Astrocyte of the cerebellum (primary cell): ENCODE measurements at regions not wholly inside any gene's neighbourhood (a gene's known extent, or its start where the extent isn't known, plus 50 kb on each side); places are given as distances from the start of the nearest gene placed in this dataset.
"Not testable (repeated sequence)": the region's sequence is repeated elsewhere in the genome, so short reads cannot be mapped to it uniquely, and the experiment has no call there.

Source experiments
- DNase-seq: peaks from one replicate; pipeline ENCODE4 v3.0.0-alpha.2; 2011; ENCODE audit warnings: low read depth
- H3K4me3 ChIP-seq: 2 replicates; pipeline ENCODE4 v1.5.1; 2011; ENCODE audit warnings: mild to moderate bottlenecking, low read depth, low read length, moderate library complexity
- in situ Hi-C: cut with HindIII; loops from 2 replicates; pipeline ENCODE4 v1.10.0; 2017; ENCODE audit warnings: low sequenced_read_pairs
- TF ChIP-seq, protein P1 (sequence below): IDR thresholded peaks from 2 replicates; pipeline ENCODE4 v1.5.1; 2012; ENCODE audit warnings: low read length, low read depth, moderate library complexity, mild to moderate bottlenecking; ENCODE audit errors: missing control alignments

DNA sequence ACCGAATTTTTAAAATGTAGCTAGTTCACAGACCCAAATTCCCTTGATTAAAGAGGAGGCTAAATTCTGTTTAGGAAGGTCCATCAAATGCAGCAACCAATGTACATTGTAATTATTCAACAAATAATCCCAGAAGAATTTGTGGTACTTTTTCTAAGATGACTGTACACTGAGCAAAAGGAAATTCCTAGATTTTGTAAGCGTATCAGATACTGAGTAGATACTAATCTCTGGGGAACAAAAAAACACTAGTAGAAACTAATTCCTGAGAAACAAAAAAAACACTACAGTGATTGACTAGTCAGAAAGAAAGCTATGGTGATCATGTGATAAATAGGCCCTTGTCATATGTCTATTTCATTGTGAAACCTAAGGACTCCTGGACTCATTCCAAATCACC is 246.1 kb downstream of the PCDH17 start:
- H3K4me3 ChIP-seq = no peak overlapping the region
- DNase-seq = no peak
- in situ Hi-C loops = no loop called here
- TF ChIP-seq, protein P1, sequence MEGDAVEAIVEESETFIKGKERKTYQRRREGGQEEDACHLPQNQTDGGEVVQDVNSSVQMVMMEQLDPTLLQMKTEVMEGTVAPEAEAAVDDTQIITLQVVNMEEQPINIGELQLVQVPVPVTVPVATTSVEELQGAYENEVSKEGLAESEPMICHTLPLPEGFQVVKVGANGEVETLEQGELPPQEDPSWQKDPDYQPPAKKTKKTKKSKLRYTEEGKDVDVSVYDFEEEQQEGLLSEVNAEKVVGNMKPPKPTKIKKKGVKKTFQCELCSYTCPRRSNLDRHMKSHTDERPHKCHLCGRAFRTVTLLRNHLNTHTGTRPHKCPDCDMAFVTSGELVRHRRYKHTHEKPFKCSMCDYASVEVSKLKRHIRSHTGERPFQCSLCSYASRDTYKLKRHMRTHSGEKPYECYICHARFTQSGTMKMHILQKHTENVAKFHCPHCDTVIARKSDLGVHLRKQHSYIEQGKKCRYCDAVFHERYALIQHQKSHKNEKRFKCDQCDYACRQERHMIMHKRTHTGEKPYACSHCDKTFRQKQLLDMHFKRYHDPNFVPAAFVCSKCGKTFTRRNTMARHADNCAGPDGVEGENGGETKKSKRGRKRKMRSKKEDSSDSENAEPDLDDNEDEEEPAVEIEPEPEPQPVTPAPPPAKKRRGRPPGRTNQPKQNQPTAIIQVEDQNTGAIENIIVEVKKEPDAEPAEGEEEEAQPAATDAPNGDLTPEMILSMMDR = no peak

DNA sequence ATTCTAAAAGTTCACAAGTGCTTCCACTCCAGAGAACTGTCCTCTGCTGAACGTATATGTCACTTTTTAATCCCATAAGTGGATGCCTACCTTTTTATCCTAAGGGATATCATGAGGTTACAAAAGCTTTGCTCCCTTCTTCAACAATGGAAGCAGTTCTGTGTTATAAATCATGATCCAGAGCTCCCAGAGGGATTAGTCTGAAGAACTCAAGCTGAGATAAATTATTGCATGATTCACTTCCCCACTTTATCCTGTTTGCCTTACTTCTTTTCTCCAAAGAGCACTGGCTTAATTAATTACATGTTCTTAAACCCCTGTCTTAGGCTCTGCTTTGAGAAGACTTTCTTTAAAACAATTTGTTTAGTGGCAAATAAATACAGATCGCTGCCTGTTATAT is 246.7 kb downstream of the PCDH17 start:
- H3K4me3 ChIP-seq = no peak overlapping the region
- no peak for DNase-seq
- in situ Hi-C loops = no loop called here
- TF ChIP-seq, protein P1 = no peak

DNA sequence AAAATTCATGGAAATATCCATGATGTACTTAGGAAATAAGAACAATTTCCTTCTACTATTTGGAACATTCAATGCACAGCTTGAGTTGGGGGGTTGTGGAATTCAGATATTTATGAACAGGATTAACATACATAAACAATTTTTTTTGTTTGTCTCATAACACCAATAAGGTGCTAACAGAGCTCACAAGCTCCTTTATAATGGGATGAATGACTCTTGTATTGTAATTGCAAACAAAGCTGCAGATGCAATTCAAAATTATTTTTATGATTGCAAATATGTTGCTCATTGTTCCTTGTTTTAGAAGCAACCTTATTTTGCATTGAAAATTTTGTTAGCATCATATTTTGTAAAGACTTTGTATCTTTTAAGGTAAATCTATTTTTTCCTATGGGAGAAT is 265.7 kb downstream of the PCDH17 start:
- TF ChIP-seq, protein P1 = no peak
- H3K4me3 ChIP-seq = no peak overlapping the region
- DNase-seq = no peak
- in situ Hi-C loops = no loop called here

DNA sequence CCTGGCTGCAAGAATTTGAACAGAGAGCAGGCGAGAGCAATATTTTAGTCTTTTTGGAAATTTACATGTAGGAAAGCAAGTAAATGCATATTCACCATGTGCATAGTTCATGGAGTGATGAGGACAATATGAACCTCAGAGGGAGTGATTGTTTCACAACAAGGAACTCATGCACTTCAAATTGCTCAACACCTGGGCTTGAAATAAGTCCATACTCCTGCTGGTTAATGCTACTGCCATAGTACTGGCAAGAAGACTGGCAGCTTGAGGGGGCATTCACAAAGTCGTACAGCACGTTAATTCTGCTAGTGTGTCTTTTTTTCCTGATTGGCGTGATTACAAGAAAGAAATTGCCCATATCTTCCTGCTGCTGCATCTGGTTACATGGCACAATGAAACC is 267.6 kb downstream of the PCDH17 start:
- in situ Hi-C loops = no loop called here
- no peak for DNase-seq
- no peak overlapping the region for H3K4me3 ChIP-seq
- TF ChIP-seq, protein P1 = no peak

DNA sequence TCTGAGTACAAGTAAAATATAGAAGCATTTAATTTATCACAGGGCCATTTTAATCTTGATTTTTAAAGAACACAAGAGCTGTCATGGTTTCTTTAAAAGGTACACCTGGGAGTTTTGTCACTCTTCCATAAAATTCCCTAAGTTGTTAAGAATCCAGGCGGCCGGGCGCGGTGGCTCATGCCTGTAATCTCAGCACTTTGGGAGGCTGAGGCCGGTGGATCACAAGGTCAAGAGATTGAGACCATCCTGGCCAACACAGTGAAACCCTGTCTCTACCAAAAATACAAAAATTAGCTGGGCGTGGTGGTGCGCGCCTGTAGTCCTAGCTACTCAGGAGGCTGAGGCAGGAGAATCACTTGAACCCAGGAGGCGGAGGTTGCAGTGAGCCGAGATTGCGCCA is 278.3 kb downstream of the PCDH17 start:
- DNase-seq, in situ Hi-C loops, H3K4me3 ChIP-seq: not testable (repeated sequence)

DNA sequence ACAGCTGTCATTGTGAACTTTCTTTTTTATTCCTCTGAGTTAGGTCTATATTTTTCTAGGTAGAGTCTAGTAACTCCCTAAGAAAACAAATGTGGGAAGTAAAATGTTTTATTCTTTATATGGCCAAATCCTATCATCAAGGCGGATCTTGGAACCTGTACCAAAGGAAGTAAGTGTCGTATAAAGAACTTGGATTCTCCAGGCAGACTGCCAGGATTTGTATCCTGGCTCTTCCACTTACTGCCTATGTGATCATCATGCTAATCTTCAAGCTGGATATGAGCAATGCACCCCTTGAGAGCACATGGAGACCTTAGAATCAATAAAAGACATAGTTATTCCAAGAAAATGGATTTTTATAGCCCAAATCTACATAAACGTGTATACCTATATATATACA is 286.5 kb downstream of the PCDH17 start:
- no peak for DNase-seq
- no peak overlapping the region for H3K4me3 ChIP-seq
- TF ChIP-seq, protein P1 = no peak
- in situ Hi-C loops = no loop called here

DNA sequence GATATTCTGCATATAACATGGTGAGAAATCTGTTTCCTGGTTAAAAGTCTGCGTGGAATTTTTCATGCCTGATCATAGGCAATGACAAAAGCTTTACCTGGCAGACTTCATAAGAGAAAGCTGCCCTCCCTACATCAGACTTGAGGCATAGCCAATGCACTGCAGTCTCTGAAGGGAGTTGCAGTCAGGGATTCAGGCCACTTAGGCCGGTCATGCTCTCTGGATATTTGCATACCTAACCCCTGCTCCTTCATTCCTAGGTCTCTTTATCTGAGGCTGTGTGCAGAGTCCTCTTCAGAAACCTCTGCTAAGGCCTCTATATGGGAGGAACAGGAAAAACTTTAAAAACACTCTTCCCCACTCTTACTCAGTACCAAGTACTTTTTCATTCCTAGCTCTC is 287.4 kb downstream of the PCDH17 start:
- in situ Hi-C loops = no loop called here
- no peak overlapping the region for H3K4me3 ChIP-seq
- TF ChIP-seq, protein P1 = no peak
- no peak for DNase-seq
